Progenitor cell of endocrine pancreas (in vitro differentiated cells): ENCODE measurements at regions not wholly inside any gene's neighbourhood (a gene's known extent, or its start where the extent isn't known, plus 50 kb on each side); places are given as distances from the start of the nearest gene placed in this dataset.

Experiments
- DNase-seq: peaks from one replicate; pipeline ENCODE4 v3.0.0; 2021; ENCODE audit warnings: low spot score; ENCODE audit not compliant: unreplicated experiment
- H3K27ac Mint-ChIP-seq: 2 replicates; pipeline ENCODE4 v1.8.0; 2021; ENCODE audit warnings: mild to moderate bottlenecking, moderate library complexity, mixed read lengths
- H3K27me3 Mint-ChIP-seq: 2 replicates; pipeline ENCODE4 v1.8.0; 2021; ENCODE audit warnings: mixed read lengths
- H3K36me3 Mint-ChIP-seq: 2 replicates; pipeline ENCODE4 v1.8.0; 2022; ENCODE audit warnings: mixed read lengths; ENCODE audit not compliant: insufficient read depth
- H3K4me1 Mint-ChIP-seq: 2 replicates; pipeline ENCODE4 v1.8.0; 2021; ENCODE audit warnings: low read depth, mixed read lengths
- H3K4me3 Mint-ChIP-seq: 2 replicates; pipeline ENCODE4 v1.8.0; 2021; ENCODE audit warnings: low read depth, mild to moderate bottlenecking, moderate library complexity, mixed read lengths
- H3K9me3 Mint-ChIP-seq: 2 replicates; pipeline ENCODE4 v1.8.0; 2021; ENCODE audit warnings: low read depth, mixed read lengths
- TF ChIP-seq, protein P1 (sequence below): fragments of 200-600 bp; sonication (generic); IDR thresholded peaks from one replicate; pipeline ENCODE4 v1.5.0; 2021; ENCODE audit warnings: antibody characterized with exemption, mild to moderate bottlenecking; ENCODE audit not compliant: unreplicated experiment

DNA sequence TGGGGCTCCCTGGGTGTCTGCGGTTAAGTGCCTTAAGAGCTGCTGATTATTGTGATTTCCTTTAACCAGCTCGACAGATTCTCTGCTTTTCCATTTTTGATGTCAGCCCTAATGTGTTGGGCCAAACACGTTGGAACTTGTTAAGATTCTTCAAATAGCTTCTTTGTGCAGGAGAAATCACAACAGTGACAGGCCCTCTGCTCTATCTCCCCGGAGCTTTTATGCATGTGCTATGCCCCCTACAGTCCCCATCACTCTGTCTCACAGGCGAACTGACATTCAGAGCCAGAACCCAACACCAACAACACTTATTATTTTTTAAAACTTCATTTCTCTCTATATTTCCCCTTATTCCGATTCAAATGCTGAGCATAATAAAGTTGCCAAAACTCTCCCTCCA lies 371.7 kb upstream of the CELF4 start:
- no peak for DNase-seq
- peaks cover 2% of the 10 kb centered on the region for H3K4me1 Mint-ChIP-seq
- no peak overlapping the region for H3K4me3 Mint-ChIP-seq
- H3K36me3 Mint-ChIP-seq, result peaks cover 3% of the 10 kb centered on the region
- peaks cover 7% of the 10 kb centered on the region for H3K9me3 Mint-ChIP-seq
- H3K27ac Mint-ChIP-seq, result no peak overlapping the region
- no peaks in the 10 kb centered on the region for H3K27me3 Mint-ChIP-seq
- TF ChIP-seq, protein P1, sequence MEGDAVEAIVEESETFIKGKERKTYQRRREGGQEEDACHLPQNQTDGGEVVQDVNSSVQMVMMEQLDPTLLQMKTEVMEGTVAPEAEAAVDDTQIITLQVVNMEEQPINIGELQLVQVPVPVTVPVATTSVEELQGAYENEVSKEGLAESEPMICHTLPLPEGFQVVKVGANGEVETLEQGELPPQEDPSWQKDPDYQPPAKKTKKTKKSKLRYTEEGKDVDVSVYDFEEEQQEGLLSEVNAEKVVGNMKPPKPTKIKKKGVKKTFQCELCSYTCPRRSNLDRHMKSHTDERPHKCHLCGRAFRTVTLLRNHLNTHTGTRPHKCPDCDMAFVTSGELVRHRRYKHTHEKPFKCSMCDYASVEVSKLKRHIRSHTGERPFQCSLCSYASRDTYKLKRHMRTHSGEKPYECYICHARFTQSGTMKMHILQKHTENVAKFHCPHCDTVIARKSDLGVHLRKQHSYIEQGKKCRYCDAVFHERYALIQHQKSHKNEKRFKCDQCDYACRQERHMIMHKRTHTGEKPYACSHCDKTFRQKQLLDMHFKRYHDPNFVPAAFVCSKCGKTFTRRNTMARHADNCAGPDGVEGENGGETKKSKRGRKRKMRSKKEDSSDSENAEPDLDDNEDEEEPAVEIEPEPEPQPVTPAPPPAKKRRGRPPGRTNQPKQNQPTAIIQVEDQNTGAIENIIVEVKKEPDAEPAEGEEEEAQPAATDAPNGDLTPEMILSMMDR, result no peak

DNA sequence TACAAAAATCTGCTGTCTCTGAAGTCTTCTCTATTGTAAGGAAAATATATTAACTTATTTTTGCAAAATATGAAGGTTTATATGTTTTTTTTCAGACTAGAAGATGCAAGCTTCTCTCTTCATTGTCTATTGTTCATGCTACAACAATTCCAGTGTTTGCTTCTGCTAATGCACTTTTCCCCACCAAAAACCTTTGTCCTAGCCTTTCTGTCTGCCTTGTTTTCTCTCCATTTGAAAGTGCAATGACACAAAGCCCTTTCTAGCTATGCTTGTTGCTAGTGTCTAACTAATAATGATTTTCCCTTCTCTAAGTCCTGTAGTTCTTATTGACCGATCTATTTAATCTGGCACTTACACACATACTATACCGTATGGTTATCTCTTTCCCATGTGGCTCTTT lies 369.5 kb upstream of the CELF4 start:
- no peak for DNase-seq
- peaks cover 2% of the 10 kb centered on the region for H3K4me1 Mint-ChIP-seq
- H3K36me3 Mint-ChIP-seq, result peaks cover 3% of the 10 kb centered on the region
- TF ChIP-seq, protein P1, result no peak
- H3K27me3 Mint-ChIP-seq, result no peaks in the 10 kb centered on the region
- H3K9me3 Mint-ChIP-seq, result peaks cover 12% of the 10 kb centered on the region
- H3K27ac Mint-ChIP-seq, result no peak overlapping the region
- H3K4me3 Mint-ChIP-seq, result no peak overlapping the region

DNA sequence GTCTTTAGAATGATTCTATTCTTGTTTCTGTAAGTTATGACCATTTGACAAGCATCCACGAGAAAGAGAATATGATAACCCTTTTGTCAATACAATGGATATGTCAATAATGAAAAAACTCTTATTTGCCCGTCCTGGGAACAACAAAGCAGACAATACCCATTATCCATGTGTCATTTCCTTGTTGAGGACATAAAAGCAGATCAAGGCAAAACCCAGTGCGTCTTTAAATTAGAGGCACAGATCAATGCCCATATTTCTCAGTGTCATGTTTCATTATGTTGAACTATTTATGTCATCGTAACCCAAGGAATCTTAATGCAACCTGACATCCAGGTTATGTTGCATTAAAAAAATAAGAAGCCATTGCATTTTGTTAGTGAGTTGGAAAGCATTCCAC lies 365.0 kb upstream of the CELF4 start:
- DNase-seq, result no peak
- Mint-ChIP-seq H3K4me3 (no peak overlapping the region), H3K4me1 (peaks cover 2% of the 10 kb centered on the region), H3K9me3 (peaks cover 5% of the 10 kb centered on the region), H3K27me3 (no peaks in the 10 kb centered on the region), H3K36me3 (no peaks in the 10 kb centered on the region), H3K27ac (no peak overlapping the region)
- TF ChIP-seq, protein P1, result no peak

DNA sequence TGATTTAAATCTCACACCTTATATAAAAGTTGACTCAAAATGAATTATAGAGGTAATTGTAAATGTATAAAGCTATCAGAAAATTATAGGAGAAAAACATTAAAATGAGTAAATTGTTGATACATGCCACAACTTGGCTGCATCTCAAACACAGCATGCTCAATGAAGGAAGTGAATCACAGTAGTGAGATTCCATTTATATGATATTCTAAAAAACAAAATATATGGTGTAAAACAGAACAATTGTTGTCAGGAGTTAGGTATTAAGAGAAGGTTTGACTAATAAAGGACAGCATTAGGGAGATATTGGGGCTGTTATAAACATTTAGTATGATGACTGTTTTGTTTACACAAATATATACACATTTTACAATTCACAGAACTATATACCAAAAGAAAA lies 356.6 kb upstream of the CELF4 start:
- no peak for DNase-seq
- TF ChIP-seq, protein P1, result no peak
- no peak overlapping the region for H3K4me3 Mint-ChIP-seq
- no peak overlapping the region for H3K27ac Mint-ChIP-seq
- H3K9me3 Mint-ChIP-seq, result no peaks in the 10 kb centered on the region
- no peaks in the 10 kb centered on the region for H3K27me3 Mint-ChIP-seq
- H3K4me1 Mint-ChIP-seq, result peaks cover 4% of the 10 kb centered on the region
- H3K36me3 Mint-ChIP-seq, result no peaks in the 10 kb centered on the region

DNA sequence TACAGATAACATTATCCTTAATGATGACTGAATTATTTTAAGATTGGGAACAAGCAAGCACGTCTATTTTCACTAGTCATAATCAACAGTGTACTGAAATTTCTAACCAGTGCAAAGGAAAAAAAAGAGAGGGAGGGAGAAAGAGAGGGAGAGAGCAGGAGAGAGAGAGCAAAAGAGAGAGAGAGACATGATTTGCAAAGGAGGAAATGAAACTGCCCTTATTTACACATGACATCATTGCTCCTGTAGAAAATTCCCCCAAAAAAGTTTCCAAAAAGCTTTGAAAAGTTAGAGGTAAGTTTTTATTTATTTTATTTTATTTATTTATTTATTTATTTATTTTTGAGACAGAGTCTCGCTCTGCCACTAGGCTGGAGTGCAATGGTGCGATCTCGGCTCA lies 355.3 kb upstream of the CELF4 start:
- no peak for DNase-seq
- Mint-ChIP-seq H3K27ac (no peak overlapping the region), H3K27me3 (no peaks in the 10 kb centered on the region), H3K4me1 (peaks cover 4% of the 10 kb centered on the region), H3K36me3 (no peaks in the 10 kb centered on the region), H3K4me3 (no peak overlapping the region), H3K9me3 (no peaks in the 10 kb centered on the region)
- TF ChIP-seq, protein P1, result no peak
